PFSK-1 (cell line): ENCODE measurements at regions not wholly inside any gene's neighbourhood (a gene's known extent, or its start where the extent isn't known, plus 50 kb on each side); places are given as distances from the start of the nearest gene placed in this dataset.

ENCODE experiments used
- FOXP2 ChIP-seq: optimal IDR thresholded peaks from 2 replicates; pipeline ENCODE3; 2011; ENCODE audit warnings: borderline replicate concordance, control low read depth, inconsistent platforms; ENCODE audit not compliant: insufficient read depth; ENCODE audit errors: extremely low read length, extremely low read depth
- POLR2AphosphoS5 ChIP-seq: IDR thresholded peaks from 2 replicates; pipeline ENCODE4 v1.6.1; 2012; ENCODE audit warnings: low read depth, mild to moderate bottlenecking, control low read depth, low read length, moderate library complexity
- TAF1 ChIP-seq: IDR thresholded peaks from 2 replicates; pipeline ENCODE4 v1.6.1; 2012; ENCODE audit warnings: low read length, control low read depth, borderline replicate concordance; ENCODE audit not compliant: insufficient read depth
- TF ChIP-seq, protein P1 (sequence below), 2 experiments: IDR thresholded peaks; 2 replicates each; pipeline versions ENCODE4 v1.6.1 to v1.8.0; 2011 to 2012; ENCODE audit warnings: low read depth in 2 of 2, low read length in 2 of 2, control low read depth in 1 of 2, inconsistent platforms in 1 of 2, mild to moderate bottlenecking in 1 of 2, moderate library complexity in 1 of 2; ENCODE audit not compliant: insufficient read depth in 1 of 2

DNA sequence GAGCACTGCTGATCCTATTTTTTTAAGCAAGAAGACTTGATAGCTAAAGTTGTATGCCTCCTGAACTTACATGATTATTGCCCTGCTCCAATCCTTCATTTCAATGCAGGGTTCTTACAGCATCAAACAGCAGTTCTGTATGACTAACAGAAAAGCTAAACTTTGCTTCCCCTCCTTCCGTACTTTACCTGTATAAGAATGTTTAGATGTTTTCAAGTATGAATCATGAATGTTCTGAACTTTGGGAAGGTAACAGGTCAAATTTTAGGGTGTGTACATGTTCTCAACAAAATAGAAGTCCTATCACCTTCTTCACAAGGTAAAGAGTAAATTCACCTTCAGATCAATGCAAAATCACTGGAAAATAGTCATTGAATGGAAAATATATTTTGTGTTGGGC is 972.6 kb upstream of the SEMA6A start:
- TF ChIP-seq, protein P1, sequence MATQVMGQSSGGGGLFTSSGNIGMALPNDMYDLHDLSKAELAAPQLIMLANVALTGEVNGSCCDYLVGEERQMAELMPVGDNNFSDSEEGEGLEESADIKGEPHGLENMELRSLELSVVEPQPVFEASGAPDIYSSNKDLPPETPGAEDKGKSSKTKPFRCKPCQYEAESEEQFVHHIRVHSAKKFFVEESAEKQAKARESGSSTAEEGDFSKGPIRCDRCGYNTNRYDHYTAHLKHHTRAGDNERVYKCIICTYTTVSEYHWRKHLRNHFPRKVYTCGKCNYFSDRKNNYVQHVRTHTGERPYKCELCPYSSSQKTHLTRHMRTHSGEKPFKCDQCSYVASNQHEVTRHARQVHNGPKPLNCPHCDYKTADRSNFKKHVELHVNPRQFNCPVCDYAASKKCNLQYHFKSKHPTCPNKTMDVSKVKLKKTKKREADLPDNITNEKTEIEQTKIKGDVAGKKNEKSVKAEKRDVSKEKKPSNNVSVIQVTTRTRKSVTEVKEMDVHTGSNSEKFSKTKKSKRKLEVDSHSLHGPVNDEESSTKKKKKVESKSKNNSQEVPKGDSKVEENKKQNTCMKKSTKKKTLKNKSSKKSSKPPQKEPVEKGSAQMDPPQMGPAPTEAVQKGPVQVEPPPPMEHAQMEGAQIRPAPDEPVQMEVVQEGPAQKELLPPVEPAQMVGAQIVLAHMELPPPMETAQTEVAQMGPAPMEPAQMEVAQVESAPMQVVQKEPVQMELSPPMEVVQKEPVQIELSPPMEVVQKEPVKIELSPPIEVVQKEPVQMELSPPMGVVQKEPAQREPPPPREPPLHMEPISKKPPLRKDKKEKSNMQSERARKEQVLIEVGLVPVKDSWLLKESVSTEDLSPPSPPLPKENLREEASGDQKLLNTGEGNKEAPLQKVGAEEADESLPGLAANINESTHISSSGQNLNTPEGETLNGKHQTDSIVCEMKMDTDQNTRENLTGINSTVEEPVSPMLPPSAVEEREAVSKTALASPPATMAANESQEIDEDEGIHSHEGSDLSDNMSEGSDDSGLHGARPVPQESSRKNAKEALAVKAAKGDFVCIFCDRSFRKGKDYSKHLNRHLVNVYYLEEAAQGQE (IDR thresholded peaks at IDR 0.05; ENCODE audit: insufficient read depth in 1 of 2, low read depth in 2 of 2, low read length in 2 of 2), result no peak
- TF ChIP-seq FOXP2, result no peak
- TF ChIP-seq TAF1, result no peak
- TF ChIP-seq POLR2AphosphoS5, result no peak
